HEK293 (cell line): ENCODE measurements at regions not wholly inside any gene's neighbourhood (a gene's known extent, or its start where the extent isn't known, plus 50 kb on each side); places are given as distances from the start of the nearest gene placed in this dataset.

Experiments
- CTCF ChIA-PET: fragments of 350-600 bp; formaldehyde crosslinking; extraction: SDS; loops from one replicate; lab custom pipeline; 2021; ENCODE audit warnings: antibody characterized with exemption; lab: Yijun Ruan, JAX
- POLR2A ChIA-PET: fragments of 300-600 bp; formaldehyde crosslinking; extraction: SDS; loops from one replicate; lab custom pipeline; 2020; ENCODE audit warnings: antibody characterized with exemption, inconsistent platforms; lab: Yijun Ruan, JAX
- H3K27ac ChIP-seq: fragments of 200-500 bp; sonication (Bioruptor generic); 2 replicates; pipeline ENCODE4 v1.5.1; 2014; ENCODE audit warnings: low read depth, low read length, control low read depth, inconsistent platforms; ENCODE audit errors: extremely low read depth
- H3K36me3 ChIP-seq, 2 experiments: fragments of 200-500 bp in 1 of 2; sonication (Bioruptor generic) in 1 of 2; 1 replicate in 1 of 2; 2 replicates in 1 of 2; pipeline ENCODE4 v1.5.1; 2014 to 2017; ENCODE audit warnings: inconsistent platforms in 2 of 2, low read length in 2 of 2; ENCODE audit not compliant: control insufficient read depth in 2 of 2, insufficient read depth in 1 of 2
- H3K4me1 ChIP-seq: fragments of 200-500 bp; sonication (Bioruptor generic); 2 replicates; pipeline ENCODE4 v1.5.1; 2014; ENCODE audit warnings: mild to moderate bottlenecking, low read length, inconsistent platforms; ENCODE audit not compliant: control insufficient read depth, insufficient read depth
- H3K4me3 ChIP-seq: 2 replicates; pipeline ENCODE4 v1.5.1; 2011; ENCODE audit warnings: low read depth, mild to moderate bottlenecking, control low read depth, low read length, moderate library complexity
- H3K9me3 ChIP-seq: fragments of 200-500 bp; sonication (Bioruptor generic); 2 replicates; pipeline ENCODE4 v1.5.1; 2014; ENCODE audit warnings: low read depth, low read length, inconsistent platforms; ENCODE audit not compliant: control insufficient read depth, insufficient read depth
- GFI1B ChIP-seq: fragments of 450-650 bp; formaldehyde crosslinking; IDR thresholded peaks from 2 replicates; pipeline ENCODE4 v1.5.1; 2016; ENCODE audit warnings: missing biosample characterization, missing genetic modification characterization
- KLF1 ChIP-seq: fragments of 450-650 bp; formaldehyde crosslinking; IDR thresholded peaks from 2 replicates; pipeline ENCODE4 v1.5.1; 2016; ENCODE audit warnings: missing biosample characterization, missing genetic modification characterization
- KLF8 ChIP-seq: fragments of 450-650 bp; formaldehyde crosslinking; IDR thresholded peaks from 2 replicates; pipeline ENCODE4 v1.5.1; 2016; ENCODE audit warnings: missing biosample characterization, missing genetic modification characterization
- MZF1 ChIP-seq: fragments of 450-650 bp; formaldehyde crosslinking; IDR thresholded peaks from 2 replicates; pipeline ENCODE4 v1.5.1; 2017; ENCODE audit warnings: missing biosample characterization, missing genetic modification characterization, borderline replicate concordance
- SCRT2 ChIP-seq: fragments of 450-650 bp; formaldehyde crosslinking; IDR thresholded peaks from 2 replicates; pipeline ENCODE4 v1.5.1; 2016; ENCODE audit warnings: missing biosample characterization, missing genetic modification characterization
- ZBTB48 ChIP-seq: fragments of 450-650 bp; formaldehyde crosslinking; IDR thresholded peaks from 2 replicates; pipeline ENCODE4 v1.5.1; 2016; ENCODE audit warnings: missing biosample characterization, missing genetic modification characterization
- ZNF138 ChIP-seq: fragments of 450-650 bp; formaldehyde crosslinking; IDR thresholded peaks from 2 replicates; pipeline ENCODE4 v1.5.1; 2016; ENCODE audit warnings: missing biosample characterization, missing genetic modification characterization, borderline replicate concordance
- ZNF140 ChIP-seq: fragments of 450-650 bp; formaldehyde crosslinking; IDR thresholded peaks from 2 replicates; pipeline ENCODE4 v1.5.1; 2016; ENCODE audit warnings: missing biosample characterization, missing genetic modification characterization
- ZNF155 ChIP-seq: fragments of 450-650 bp; formaldehyde crosslinking; IDR thresholded peaks from 2 replicates; pipeline ENCODE4 v1.5.1; 2016; ENCODE audit warnings: missing biosample characterization, missing genetic modification characterization
- ZNF169 ChIP-seq: fragments of 450-650 bp; formaldehyde crosslinking; IDR thresholded peaks from 2 replicates; pipeline ENCODE4 v1.5.1; 2016; ENCODE audit warnings: missing biosample characterization, missing genetic modification characterization
- ZNF202 ChIP-seq: fragments of 450-650 bp; formaldehyde crosslinking; IDR thresholded peaks from 2 replicates; pipeline ENCODE4 v1.5.1; 2016; ENCODE audit warnings: missing biosample characterization, missing genetic modification characterization, borderline replicate concordance
- ZNF324 ChIP-seq: fragments of 450-650 bp; formaldehyde crosslinking; IDR thresholded peaks from 2 replicates; pipeline ENCODE4 v1.5.1; 2016; ENCODE audit warnings: missing biosample characterization, missing genetic modification characterization
- ZNF404 ChIP-seq: fragments of 450-650 bp; formaldehyde crosslinking; IDR thresholded peaks from 2 replicates; pipeline ENCODE4 v1.5.1; 2017; ENCODE audit warnings: missing biosample characterization, missing genetic modification characterization
- ZNF473 ChIP-seq: fragments of 450-650 bp; formaldehyde crosslinking; IDR thresholded peaks from 2 replicates; pipeline ENCODE4 v1.5.1; 2017; ENCODE audit warnings: missing biosample characterization, missing genetic modification characterization
- ZNF514 ChIP-seq: fragments of 450-650 bp; formaldehyde crosslinking; IDR thresholded peaks from 2 replicates; pipeline ENCODE4 v1.5.1; 2016; ENCODE audit warnings: missing biosample characterization, missing genetic modification characterization
- ZNF549 ChIP-seq: fragments of 450-650 bp; IDR thresholded peaks from 2 replicates; pipeline ENCODE4 v1.5.1; 2018; ENCODE audit warnings: missing biosample characterization, missing genetic modification characterization, mild to moderate bottlenecking, inconsistent platforms, moderate library complexity
- ZNF585B ChIP-seq: fragments of 450-650 bp; formaldehyde crosslinking; IDR thresholded peaks from 2 replicates; pipeline ENCODE4 v1.5.1; 2016; ENCODE audit warnings: missing biosample characterization, missing genetic modification characterization
- ZNF596 ChIP-seq: fragments of 450-650 bp; IDR thresholded peaks from 2 replicates; pipeline ENCODE4 v1.5.0; 2018; ENCODE audit warnings: missing biosample characterization, mild to moderate bottlenecking, missing genetic modification characterization, moderate library complexity
- ZNF610 ChIP-seq: fragments of 450-650 bp; formaldehyde crosslinking; IDR thresholded peaks from 2 replicates; pipeline ENCODE4 v1.5.1; 2016; ENCODE audit warnings: missing biosample characterization, missing genetic modification characterization, borderline replicate concordance
- ZNF777 ChIP-seq: fragments of 450-650 bp; formaldehyde crosslinking; IDR thresholded peaks from 2 replicates; pipeline ENCODE4 v1.5.1; 2017; ENCODE audit warnings: missing biosample characterization, missing genetic modification characterization, borderline replicate concordance
- ZNF791 ChIP-seq: fragments of 450-650 bp; formaldehyde crosslinking; IDR thresholded peaks from 2 replicates; pipeline ENCODE4 v1.5.1; 2016; ENCODE audit warnings: missing biosample characterization, missing genetic modification characterization
- ZSCAN30 ChIP-seq: fragments of 450-650 bp; IDR thresholded peaks from 2 replicates; pipeline ENCODE4 v1.5.1; 2018; ENCODE audit warnings: missing biosample characterization, mild to moderate bottlenecking, missing genetic modification characterization, moderate library complexity
- TF ChIP-seq, protein P1 (sequence below): fragments of 450-650 bp; formaldehyde crosslinking; IDR thresholded peaks from 2 replicates; pipeline ENCODE4 v1.5.1; 2017; ENCODE audit warnings: missing biosample characterization, missing genetic modification characterization
- TF ChIP-seq, protein P2 (sequence below): fragments of 450-650 bp; formaldehyde crosslinking; IDR thresholded peaks from 2 replicates; pipeline ENCODE4 v1.5.1; 2017; ENCODE audit warnings: missing biosample characterization, missing genetic modification characterization
- TF ChIP-seq, protein P3 (sequence below): fragments of 450-650 bp; formaldehyde crosslinking; IDR thresholded peaks from 2 replicates; pipeline ENCODE4 v1.5.1; 2016; ENCODE audit warnings: missing biosample characterization, missing genetic modification characterization
- TF ChIP-seq, protein P4 (sequence below): fragments of 450-650 bp; formaldehyde crosslinking; IDR thresholded peaks from 2 replicates; pipeline ENCODE4 v1.5.1; 2017; ENCODE audit warnings: missing biosample characterization, missing genetic modification characterization
- TF ChIP-seq, protein P5 (sequence below): fragments of 450-650 bp; formaldehyde crosslinking; IDR thresholded peaks from 2 replicates; pipeline ENCODE4 v1.5.1; 2017; ENCODE audit warnings: missing biosample characterization, missing genetic modification characterization

DNA sequence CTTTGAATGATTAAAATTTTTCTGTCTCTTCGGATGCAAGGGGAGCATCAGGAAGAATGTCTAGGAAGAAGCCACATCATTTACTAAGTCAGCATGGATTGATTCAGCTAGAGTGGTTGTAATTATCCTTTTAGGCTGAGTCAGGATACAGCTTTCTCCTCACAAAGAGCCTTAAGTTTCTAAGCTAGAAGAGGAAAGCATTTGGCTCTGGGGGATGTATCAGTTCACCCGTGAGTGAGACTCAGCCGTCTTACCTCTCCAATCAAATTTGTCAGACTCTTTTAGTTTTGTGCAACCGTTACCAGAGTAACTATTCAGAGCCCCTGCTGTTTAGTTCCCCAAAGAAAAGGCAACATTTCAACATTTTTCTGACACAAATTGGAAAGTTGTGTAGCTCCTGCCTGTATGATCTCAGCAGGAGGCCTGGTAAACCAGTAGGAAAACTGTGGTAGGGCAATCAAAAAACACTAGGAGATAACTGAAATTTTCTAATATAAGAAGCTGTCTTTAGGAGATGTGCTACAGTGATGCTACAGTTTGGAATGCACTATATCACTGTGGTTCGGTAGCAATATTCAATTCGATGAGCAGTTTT is 432.4 kb upstream of the LUZP2 start:
- CTCF ChIA-PET = no interaction called here
- Histone ChIP-seq H3K4me1 (no peaks in the 10 kb centered on the region), H3K27ac (no peak overlapping the region), H3K9me3 (no peaks in the 10 kb centered on the region), H3K36me3 (no peaks in the 10 kb centered on the region), H3K4me3 (no peak overlapping the region)
- POLR2A ChIA-PET = no interaction called here
- no peak for TF ChIP-seq ZNF549
- TF ChIP-seq ZNF777 (tag by site-specific recombination) = no peak
- TF ChIP-seq ZNF610 (tag by site-specific recombination) = no peak
- TF ChIP-seq, protein P1, sequence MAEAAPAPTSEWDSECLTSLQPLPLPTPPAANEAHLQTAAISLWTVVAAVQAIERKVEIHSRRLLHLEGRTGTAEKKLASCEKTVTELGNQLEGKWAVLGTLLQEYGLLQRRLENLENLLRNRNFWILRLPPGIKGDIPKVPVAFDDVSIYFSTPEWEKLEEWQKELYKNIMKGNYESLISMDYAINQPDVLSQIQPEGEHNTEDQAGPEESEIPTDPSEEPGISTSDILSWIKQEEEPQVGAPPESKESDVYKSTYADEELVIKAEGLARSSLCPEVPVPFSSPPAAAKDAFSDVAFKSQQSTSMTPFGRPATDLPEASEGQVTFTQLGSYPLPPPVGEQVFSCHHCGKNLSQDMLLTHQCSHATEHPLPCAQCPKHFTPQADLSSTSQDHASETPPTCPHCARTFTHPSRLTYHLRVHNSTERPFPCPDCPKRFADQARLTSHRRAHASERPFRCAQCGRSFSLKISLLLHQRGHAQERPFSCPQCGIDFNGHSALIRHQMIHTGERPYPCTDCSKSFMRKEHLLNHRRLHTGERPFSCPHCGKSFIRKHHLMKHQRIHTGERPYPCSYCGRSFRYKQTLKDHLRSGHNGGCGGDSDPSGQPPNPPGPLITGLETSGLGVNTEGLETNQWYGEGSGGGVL (tag by site-specific recombination) = no peak
- no peak for TF ChIP-seq KLF1
- TF ChIP-seq ZNF514 (tag by site-specific recombination) = no peak
- no peak for TF ChIP-seq ZNF138 (tag by site-specific recombination)
- no peak for TF ChIP-seq GFI1B (tag by site-specific recombination)
- no peak for TF ChIP-seq ZBTB48 (tag by site-specific recombination)
- no peak for TF ChIP-seq ZNF585B (tag by site-specific recombination)
- TF ChIP-seq ZNF791 (tag by site-specific recombination) = no peak
- TF ChIP-seq, protein P2, sequence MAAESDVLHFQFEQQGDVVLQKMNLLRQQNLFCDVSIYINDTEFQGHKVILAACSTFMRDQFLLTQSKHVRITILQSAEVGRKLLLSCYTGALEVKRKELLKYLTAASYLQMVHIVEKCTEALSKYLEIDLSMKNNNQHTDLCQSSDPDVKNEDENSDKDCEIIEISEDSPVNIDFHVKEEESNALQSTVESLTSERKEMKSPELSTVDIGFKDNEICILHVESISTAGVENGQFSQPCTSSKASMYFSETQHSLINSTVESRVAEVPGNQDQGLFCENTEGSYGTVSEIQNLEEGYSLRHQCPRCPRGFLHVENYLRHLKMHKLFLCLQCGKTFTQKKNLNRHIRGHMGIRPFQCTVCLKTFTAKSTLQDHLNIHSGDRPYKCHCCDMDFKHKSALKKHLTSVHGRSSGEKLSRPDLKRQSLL (tag by site-specific recombination) = no peak
- no peak for TF ChIP-seq ZSCAN30 (tag by site-specific recombination)

DNA sequence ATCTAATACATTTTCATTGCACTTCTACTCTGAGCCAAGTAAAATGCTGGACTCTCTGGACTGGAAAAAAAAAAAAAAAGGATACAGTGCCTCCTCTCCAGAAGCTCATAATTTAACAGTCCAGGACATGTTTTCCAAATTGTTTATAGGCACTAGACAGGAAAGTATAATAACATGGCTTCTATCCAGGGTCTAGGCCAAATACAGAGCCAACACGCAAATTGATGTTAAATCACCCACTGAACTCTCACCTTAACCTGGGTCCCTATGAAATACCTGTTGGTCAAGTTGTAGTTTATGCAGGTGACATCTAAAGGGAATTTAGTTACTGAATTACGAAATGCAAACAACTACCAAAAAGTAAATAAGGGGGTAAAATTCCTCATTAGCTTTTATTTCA is 428.7 kb upstream of the LUZP2 start:
- Histone ChIP-seq H3K4me3 (no peak overlapping the region), H3K27ac (no peak overlapping the region), H3K4me1 (no peaks in the 10 kb centered on the region), H3K9me3 (no peaks in the 10 kb centered on the region), H3K36me3 (no peaks in the 10 kb centered on the region)
- ChIA-PET POLR2A (no interaction called here), CTCF (no interaction called here)
- TF ChIP-seq ZNF596 (no peak), SCRT2 (tag by site-specific recombination) (no peak), ZNF140 (no peak), ZNF404 (tag by site-specific recombination) (no peak), MZF1 (tag by site-specific recombination) (no peak), ZNF324 (tag by site-specific recombination) (no peak), ZNF202 (tag by site-specific recombination) (no peak), ZNF169 (tag by site-specific recombination) (no peak), KLF8 (no peak), ZNF473 (no peak), ZNF155 (tag by site-specific recombination) (no peak)
- TF ChIP-seq, protein P3, sequence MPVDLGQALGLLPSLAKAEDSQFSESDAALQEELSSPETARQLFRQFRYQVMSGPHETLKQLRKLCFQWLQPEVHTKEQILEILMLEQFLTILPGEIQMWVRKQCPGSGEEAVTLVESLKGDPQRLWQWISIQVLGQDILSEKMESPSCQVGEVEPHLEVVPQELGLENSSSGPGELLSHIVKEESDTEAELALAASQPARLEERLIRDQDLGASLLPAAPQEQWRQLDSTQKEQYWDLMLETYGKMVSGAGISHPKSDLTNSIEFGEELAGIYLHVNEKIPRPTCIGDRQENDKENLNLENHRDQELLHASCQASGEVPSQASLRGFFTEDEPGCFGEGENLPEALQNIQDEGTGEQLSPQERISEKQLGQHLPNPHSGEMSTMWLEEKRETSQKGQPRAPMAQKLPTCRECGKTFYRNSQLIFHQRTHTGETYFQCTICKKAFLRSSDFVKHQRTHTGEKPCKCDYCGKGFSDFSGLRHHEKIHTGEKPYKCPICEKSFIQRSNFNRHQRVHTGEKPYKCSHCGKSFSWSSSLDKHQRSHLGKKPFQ (tag by site-specific recombination) = no peak
- TF ChIP-seq, protein P4, sequence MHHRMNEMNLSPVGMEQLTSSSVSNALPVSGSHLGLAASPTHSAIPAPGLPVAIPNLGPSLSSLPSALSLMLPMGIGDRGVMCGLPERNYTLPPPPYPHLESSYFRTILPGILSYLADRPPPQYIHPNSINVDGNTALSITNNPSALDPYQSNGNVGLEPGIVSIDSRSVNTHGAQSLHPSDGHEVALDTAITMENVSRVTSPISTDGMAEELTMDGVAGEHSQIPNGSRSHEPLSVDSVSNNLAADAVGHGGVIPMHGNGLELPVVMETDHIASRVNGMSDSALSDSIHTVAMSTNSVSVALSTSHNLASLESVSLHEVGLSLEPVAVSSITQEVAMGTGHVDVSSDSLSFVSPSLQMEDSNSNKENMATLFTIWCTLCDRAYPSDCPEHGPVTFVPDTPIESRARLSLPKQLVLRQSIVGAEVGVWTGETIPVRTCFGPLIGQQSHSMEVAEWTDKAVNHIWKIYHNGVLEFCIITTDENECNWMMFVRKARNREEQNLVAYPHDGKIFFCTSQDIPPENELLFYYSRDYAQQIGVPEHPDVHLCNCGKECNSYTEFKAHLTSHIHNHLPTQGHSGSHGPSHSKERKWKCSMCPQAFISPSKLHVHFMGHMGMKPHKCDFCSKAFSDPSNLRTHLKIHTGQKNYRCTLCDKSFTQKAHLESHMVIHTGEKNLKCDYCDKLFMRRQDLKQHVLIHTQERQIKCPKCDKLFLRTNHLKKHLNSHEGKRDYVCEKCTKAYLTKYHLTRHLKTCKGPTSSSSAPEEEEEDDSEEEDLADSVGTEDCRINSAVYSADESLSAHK = no peak
- TF ChIP-seq, protein P5, sequence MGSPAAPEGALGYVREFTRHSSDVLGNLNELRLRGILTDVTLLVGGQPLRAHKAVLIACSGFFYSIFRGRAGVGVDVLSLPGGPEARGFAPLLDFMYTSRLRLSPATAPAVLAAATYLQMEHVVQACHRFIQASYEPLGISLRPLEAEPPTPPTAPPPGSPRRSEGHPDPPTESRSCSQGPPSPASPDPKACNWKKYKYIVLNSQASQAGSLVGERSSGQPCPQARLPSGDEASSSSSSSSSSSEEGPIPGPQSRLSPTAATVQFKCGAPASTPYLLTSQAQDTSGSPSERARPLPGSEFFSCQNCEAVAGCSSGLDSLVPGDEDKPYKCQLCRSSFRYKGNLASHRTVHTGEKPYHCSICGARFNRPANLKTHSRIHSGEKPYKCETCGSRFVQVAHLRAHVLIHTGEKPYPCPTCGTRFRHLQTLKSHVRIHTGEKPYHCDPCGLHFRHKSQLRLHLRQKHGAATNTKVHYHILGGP = no peak
